Ishikawa (cell line): ENCODE measurements at regions not wholly inside any gene's neighbourhood (a gene's known extent, or its start where the extent isn't known, plus 50 kb on each side); places are given as distances from the start of the nearest gene placed in this dataset.

ENCODE experiments used
- CEBPB ChIP-seq: IDR thresholded peaks from 2 replicates; pipeline ENCODE4 v1.6.1; 2012
- CREB1 ChIP-seq: IDR thresholded peaks from 2 replicates; pipeline ENCODE4 v1.6.1; 2012; ENCODE audit warnings: low read depth
- EGR1 ChIP-seq: IDR thresholded peaks from 2 replicates; pipeline ENCODE4 v1.6.1; 2012
- EP300 ChIP-seq: IDR thresholded peaks from 2 replicates; pipeline ENCODE4 v1.6.1; 2012; ENCODE audit warnings: borderline replicate concordance
- FOXM1 ChIP-seq: IDR thresholded peaks from 2 replicates; pipeline ENCODE4 v1.6.1; 2012; ENCODE audit warnings: low read depth, borderline replicate concordance
- MAX ChIP-seq: IDR thresholded peaks from 2 replicates; pipeline ENCODE4 v1.6.1; 2012
- NFIC ChIP-seq: IDR thresholded peaks from 2 replicates; pipeline ENCODE4 v1.6.1; 2012
- RAD21 ChIP-seq: IDR thresholded peaks from 2 replicates; pipeline ENCODE4 v1.6.1; 2012; ENCODE audit warnings: low read depth
- TAF1 ChIP-seq: IDR thresholded peaks from 2 replicates; pipeline ENCODE4 v1.6.1; 2012; ENCODE audit warnings: low read depth, mild to moderate bottlenecking
- TCF12 ChIP-seq: IDR thresholded peaks from 2 replicates; pipeline ENCODE4 v1.6.1; 2012; ENCODE audit warnings: low read depth
- TEAD4 ChIP-seq: IDR thresholded peaks from 2 replicates; pipeline ENCODE4 v1.6.1; 2012
- USF1 ChIP-seq: IDR thresholded peaks from 2 replicates; pipeline ENCODE4 v1.6.1; 2012
- YY1 ChIP-seq: IDR thresholded peaks from 2 replicates; pipeline ENCODE4 v1.6.1; 2012; ENCODE audit warnings: low read depth
- ZBTB7A ChIP-seq: IDR thresholded peaks from 2 replicates; pipeline ENCODE4 v1.6.1; 2012; ENCODE audit warnings: low read depth
- TF ChIP-seq, protein P1 (sequence below): IDR thresholded peaks from 2 replicates; pipeline ENCODE4 v1.6.1; 2012; ENCODE audit warnings: low read depth, mild to moderate bottlenecking

DNA sequence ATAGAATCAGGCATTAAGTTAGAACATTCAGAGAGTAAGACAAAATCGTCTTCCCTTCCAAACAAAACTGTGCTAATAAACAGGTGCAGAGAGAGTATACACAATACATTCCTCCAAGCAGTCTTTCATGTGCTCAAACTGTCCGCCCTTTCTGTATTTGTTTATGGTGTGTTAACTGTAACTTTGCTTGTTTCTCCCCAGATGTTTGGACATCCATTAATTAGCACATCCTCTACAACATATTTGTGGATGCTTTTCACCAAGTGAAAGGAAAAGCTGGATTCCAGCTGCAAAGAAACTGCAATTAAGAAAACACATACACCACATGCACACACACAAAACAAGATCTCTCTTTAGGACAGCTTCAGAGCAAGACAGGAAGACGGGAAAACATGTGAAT, 912.6 kb downstream of the NTRK3 start:
- TF ChIP-seq TEAD4: no peak
- TF ChIP-seq, protein P1, sequence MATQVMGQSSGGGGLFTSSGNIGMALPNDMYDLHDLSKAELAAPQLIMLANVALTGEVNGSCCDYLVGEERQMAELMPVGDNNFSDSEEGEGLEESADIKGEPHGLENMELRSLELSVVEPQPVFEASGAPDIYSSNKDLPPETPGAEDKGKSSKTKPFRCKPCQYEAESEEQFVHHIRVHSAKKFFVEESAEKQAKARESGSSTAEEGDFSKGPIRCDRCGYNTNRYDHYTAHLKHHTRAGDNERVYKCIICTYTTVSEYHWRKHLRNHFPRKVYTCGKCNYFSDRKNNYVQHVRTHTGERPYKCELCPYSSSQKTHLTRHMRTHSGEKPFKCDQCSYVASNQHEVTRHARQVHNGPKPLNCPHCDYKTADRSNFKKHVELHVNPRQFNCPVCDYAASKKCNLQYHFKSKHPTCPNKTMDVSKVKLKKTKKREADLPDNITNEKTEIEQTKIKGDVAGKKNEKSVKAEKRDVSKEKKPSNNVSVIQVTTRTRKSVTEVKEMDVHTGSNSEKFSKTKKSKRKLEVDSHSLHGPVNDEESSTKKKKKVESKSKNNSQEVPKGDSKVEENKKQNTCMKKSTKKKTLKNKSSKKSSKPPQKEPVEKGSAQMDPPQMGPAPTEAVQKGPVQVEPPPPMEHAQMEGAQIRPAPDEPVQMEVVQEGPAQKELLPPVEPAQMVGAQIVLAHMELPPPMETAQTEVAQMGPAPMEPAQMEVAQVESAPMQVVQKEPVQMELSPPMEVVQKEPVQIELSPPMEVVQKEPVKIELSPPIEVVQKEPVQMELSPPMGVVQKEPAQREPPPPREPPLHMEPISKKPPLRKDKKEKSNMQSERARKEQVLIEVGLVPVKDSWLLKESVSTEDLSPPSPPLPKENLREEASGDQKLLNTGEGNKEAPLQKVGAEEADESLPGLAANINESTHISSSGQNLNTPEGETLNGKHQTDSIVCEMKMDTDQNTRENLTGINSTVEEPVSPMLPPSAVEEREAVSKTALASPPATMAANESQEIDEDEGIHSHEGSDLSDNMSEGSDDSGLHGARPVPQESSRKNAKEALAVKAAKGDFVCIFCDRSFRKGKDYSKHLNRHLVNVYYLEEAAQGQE: no peak
- TF ChIP-seq EGR1: no peak

DNA sequence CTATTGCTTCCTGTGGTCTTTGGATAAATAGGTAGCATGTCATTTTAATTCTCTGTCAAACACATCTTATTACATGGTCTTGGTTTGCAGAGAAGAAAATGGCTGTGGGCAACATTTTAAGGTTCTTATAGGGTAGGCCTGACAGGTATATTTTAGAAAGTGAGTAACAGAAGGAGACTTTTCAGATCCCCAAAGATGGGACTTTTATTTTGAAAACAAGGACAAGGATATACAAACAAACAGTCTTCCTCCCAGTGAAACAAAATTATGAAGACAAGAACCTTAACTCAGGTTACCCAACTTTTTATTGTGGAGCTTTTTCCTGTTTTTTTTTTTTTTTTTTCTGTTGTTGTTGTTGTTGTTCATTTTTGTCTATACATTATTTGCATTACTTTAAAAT, 916.2 kb downstream of the NTRK3 start:
- no peak for TF ChIP-seq TAF1
- no peak for TF ChIP-seq ZBTB7A
- TF ChIP-seq, protein P1: no peak
- TF ChIP-seq NFIC: no peak
- no peak for TF ChIP-seq FOXM1
- TF ChIP-seq TCF12: no peak
- TF ChIP-seq TEAD4: no peak
- TF ChIP-seq MAX: no peak
- no peak for TF ChIP-seq EGR1
- no peak for TF ChIP-seq YY1
- TF ChIP-seq EP300: no peak
- TF ChIP-seq USF1: no peak
- no peak for TF ChIP-seq CREB1
- TF ChIP-seq CEBPB: no peak
- no peak for TF ChIP-seq RAD21

DNA sequence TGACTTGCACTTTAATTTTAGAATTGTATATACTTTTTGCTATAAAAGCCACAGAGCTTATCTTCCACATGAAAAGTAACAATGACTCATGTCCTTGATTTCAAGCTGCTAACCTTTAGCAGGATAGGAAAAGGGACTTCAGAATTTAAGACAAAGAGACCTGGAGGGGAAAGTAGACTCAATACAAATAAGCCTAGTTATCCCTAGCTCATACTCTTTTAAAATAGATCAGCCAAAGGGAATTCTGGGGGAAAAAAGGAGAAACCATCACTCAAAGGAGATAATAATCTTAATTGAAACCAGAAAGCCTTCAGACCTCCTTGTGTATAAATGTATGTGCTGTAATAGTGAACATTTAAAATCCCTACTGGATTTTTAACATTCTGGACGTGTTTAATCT, 930.3 kb downstream of the NTRK3 start:
- TF ChIP-seq CEBPB (no peak), USF1 (no peak)

DNA sequence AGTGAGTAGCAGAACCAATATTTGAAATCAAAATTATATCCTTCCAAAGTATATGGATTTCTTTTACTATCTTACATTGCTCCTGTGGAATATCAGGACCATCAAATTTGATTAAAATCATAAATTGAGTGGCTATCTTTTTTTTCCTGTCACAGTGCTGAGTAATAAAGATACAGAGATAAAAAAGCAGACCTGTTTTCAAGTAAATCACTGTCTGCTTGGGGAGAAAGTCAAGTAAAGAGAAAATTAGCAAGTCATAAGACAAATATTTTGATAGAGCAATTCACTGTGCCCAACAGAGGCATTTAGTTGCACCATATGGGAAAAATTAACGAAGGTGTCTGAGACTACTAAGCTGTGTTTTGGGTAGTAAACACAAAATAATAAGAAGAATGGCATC, 933.7 kb downstream of the NTRK3 start:
- no peak for TF ChIP-seq NFIC
- no peak for TF ChIP-seq USF1
- TF ChIP-seq RAD21: no peak
- no peak for TF ChIP-seq CREB1
- no peak for TF ChIP-seq EGR1
- no peak for TF ChIP-seq FOXM1
- TF ChIP-seq YY1: no peak
- TF ChIP-seq, protein P1: no peak
- TF ChIP-seq TCF12: no peak
- TF ChIP-seq CEBPB: no peak
- TF ChIP-seq MAX: no peak
- TF ChIP-seq EP300: no peak
- TF ChIP-seq TEAD4: no peak

DNA sequence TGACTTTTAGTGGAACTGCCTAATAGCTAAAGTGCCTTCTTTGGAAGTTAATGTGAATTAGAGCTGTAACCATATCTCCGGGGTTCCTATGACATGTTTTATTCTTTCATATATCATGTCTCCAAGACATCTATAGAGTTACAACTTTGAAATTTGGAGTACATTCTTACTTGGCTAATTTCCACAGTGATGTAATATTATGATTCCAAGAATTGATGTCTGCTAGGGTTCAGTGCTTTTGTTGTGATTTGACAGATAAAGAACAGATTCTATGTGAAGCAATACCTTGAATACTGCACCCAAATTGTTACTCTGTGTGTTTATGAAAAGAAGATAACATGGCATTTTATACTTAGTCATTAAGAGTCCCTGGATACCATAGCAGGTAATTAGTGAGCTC, 934.3 kb downstream of the NTRK3 start:
- no peak for TF ChIP-seq RAD21
- TF ChIP-seq FOXM1: no peak
- TF ChIP-seq EGR1: no peak
